PC-9 (cell line): ENCODE measurements at regions not wholly inside any gene's neighbourhood (a gene's known extent, or its start where the extent isn't known, plus 50 kb on each side); places are given as distances from the start of the nearest gene placed in this dataset.

Experiments
- BruUV-seq: library from RNA; stranded (reverse); fragments of 400-500 nt; replicated peaks from 2 replicates; lab custom pipeline; 2021; lab: Mats Ljungman, UMichigan
- CTCF ChIA-PET: fragments of 300-600 bp; sonication (Branson Sonifier 250); formaldehyde crosslinking; loops from one replicate; lab custom pipeline; 2022; ENCODE audit warnings: antibody characterized with exemption; lab: Charles Lee
- POLR2A ChIA-PET: fragments of 300-600 bp; sonication (Branson Sonifier 250); formaldehyde crosslinking; loops from one replicate; lab custom pipeline; 2022; ENCODE audit warnings: antibody characterized with exemption; ENCODE audit not compliant: unreplicated experiment; lab: Charles Lee
- DNase-seq, 2 experiments: peaks; one replicate each; pipeline versions ENCODE4 v3.0.0 to v3.0.0-alpha.2; 2015 to 2022; ENCODE audit warnings: mixed read lengths in 1 of 2
- H2AFZ ChIP-seq: fragments of 200-600 bp; sonication (generic); 2 replicates; pipeline ENCODE4 v1.8.1; 2017; ENCODE audit warnings: antibody characterized with exemption
- H3F3A ChIP-seq: fragments of 200-600 bp; sonication (generic); 2 replicates; pipeline ENCODE4 v1.8.1; 2017; ENCODE audit warnings: antibody characterized with exemption, mild to moderate bottlenecking, low read depth; ENCODE audit not compliant: insufficient read depth
- H3K27ac ChIP-seq: fragments of 200-600 bp; sonication (generic); 2 replicates; pipeline ENCODE4 v1.6.1; 2016; ENCODE audit warnings: mixed run types
- H3K27me3 ChIP-seq: fragments of 200-600 bp; sonication (generic); 2 replicates; pipeline ENCODE4 v1.6.1; 2016; ENCODE audit warnings: low read depth, mixed run types; ENCODE audit not compliant: insufficient read depth
- H3K36me3 ChIP-seq: fragments of 200-600 bp; sonication (generic); 2 replicates; pipeline ENCODE4 v1.6.1; 2016; ENCODE audit warnings: low read depth, mixed run types
- H3K4me1 ChIP-seq: fragments of 200-600 bp; sonication (generic); replicated peaks from 2 replicates; pipeline ENCODE4 v1.6.1; 2016; ENCODE audit warnings: mixed run types; ENCODE audit not compliant: insufficient read depth
- H3K4me2 ChIP-seq: fragments of 200-600 bp; sonication (generic); 2 replicates; pipeline ENCODE4 v1.6.1; 2017; ENCODE audit warnings: mixed run types
- H3K4me3 ChIP-seq: fragments of 200-600 bp; sonication (generic); 2 replicates; pipeline ENCODE4 v1.6.1; 2016; ENCODE audit warnings: mixed run types
- H3K79me2 ChIP-seq: fragments of 200-600 bp; sonication (generic); 2 replicates; pipeline ENCODE4 v1.6.1; 2017; ENCODE audit warnings: low read depth, mixed run types
- H3K9me2 ChIP-seq: fragments of 200-600 bp; sonication (generic); 2 replicates; pipeline ENCODE4 v1.8.1; 2017; ENCODE audit warnings: mild to moderate bottlenecking; ENCODE audit not compliant: insufficient read depth
- H3K9me3 ChIP-seq: fragments of 200-600 bp; sonication (generic); 2 replicates; pipeline ENCODE4 v1.8.1; 2016; ENCODE audit warnings: low read depth; ENCODE audit not compliant: insufficient read depth
- H4K20me1 ChIP-seq: fragments of 200-600 bp; sonication (generic); 2 replicates; pipeline ENCODE4 v1.8.1; 2017; ENCODE audit not compliant: insufficient read depth
- EZH2 ChIP-seq: fragments of 200-600 bp; sonication (generic); IDR thresholded peaks from 2 replicates; pipeline ENCODE4 v1.8.0; 2017; ENCODE audit warnings: antibody characterized with exemption, low read depth
- intact Hi-C: fragments of 100-400 bp; cut with micrococcal nuclease; formaldehyde crosslinking; loops from one replicate; pipeline ENCODE4 v1.10.0; 2022; ENCODE audit not compliant: unreplicated experiment
- TF ChIP-seq, protein P1 (sequence below): fragments of 200-600 bp; sonication (generic); conservative IDR thresholded peaks from 2 replicates; pipeline ENCODE4 v1.6.1; 2017; ENCODE audit warnings: mixed run types, antibody characterized with exemption, mild to moderate bottlenecking, moderate library complexity

DNA sequence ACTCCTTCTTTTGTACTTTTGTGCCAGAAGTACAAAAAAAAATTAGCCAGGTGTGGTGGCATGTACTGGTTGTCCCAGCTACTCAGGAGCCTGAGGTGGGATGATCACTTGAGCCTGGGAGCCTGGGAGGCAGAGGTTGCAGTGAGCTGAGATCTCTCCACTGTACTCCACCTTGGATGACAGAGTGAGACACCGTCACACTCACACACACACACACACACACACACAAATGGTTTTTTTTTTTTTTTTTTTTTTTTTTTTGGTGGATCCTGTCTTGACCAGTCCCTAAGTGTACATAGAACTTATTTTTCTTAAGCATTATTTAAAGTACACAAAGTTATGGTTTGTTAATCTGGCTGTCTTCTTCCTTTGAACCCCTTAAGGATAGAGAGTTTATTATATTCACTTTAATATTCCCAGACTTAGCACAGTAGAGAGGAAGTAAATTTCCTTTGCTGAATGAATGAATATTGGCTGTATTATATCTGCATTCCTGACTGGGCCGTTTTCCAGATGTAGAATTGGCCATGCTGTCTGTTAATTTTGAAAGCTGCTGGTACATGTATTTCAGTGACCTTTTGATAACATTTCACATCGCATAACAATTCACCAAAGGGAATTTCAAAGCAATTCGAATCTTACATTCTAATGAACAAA is 429.0 kb upstream of the ZNF608 start:
- intact Hi-C loops: no loop called here
- H3K27ac ChIP-seq: no peak overlapping the region

DNA sequence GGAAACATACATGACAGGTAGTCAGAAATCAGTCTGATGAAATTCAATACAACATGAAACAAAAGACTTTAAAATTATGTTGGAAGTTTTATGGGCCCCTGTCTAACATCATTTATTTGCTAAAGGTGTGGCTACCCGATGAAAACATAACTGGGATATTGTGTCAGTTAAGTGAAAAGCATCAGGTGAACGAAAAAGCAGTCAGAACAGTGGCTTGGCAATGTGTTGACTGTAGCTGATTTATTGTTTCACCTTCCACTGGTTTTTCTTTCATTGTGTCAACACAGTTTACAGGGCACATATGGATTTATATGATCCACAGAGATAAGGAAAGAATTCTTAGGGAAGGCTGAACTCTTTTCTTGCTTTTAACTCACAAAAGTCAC is 429.6 kb upstream of the ZNF608 start:
- ChIA-PET POLR2A (no interaction called here), CTCF (no interaction called here)
- Histone ChIP-seq H3K4me2 (no peak overlapping the region), H3K9me2 (no peaks in the 10 kb centered on the region), H3F3A (no peaks in the 10 kb centered on the region; the same call in 1 of the 2 replicates), H3K36me3 (no peaks in the 10 kb centered on the region), H3K27me3 (no peaks in the 10 kb centered on the region), H4K20me1 (no peaks in the 10 kb centered on the region), H3K79me2 (no peaks in the 10 kb centered on the region), H3K4me3 (no peak overlapping the region), H3K27ac (no peak overlapping the region), H3K9me3 (peaks cover 8% of the 10 kb centered on the region; the same call in 1 of the 2 replicates), H3K4me1 (0 out of 2 replicates have a peak, but pooled peaks cover 3% of the 10 kb centered on the region), H2AFZ (no peak overlapping the region)
- intact Hi-C loops: no loop called here
- DNase-seq: peak in 1 of 2 experiments; percentile 52
- BruUV-seq: no TSS peak
- TF ChIP-seq EZH2: no peak
- TF ChIP-seq, protein P1, sequence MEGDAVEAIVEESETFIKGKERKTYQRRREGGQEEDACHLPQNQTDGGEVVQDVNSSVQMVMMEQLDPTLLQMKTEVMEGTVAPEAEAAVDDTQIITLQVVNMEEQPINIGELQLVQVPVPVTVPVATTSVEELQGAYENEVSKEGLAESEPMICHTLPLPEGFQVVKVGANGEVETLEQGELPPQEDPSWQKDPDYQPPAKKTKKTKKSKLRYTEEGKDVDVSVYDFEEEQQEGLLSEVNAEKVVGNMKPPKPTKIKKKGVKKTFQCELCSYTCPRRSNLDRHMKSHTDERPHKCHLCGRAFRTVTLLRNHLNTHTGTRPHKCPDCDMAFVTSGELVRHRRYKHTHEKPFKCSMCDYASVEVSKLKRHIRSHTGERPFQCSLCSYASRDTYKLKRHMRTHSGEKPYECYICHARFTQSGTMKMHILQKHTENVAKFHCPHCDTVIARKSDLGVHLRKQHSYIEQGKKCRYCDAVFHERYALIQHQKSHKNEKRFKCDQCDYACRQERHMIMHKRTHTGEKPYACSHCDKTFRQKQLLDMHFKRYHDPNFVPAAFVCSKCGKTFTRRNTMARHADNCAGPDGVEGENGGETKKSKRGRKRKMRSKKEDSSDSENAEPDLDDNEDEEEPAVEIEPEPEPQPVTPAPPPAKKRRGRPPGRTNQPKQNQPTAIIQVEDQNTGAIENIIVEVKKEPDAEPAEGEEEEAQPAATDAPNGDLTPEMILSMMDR: no peak

More for the DNA sequence above, 429.0 kb upstream of the ZNF608 start:
- POLR2A ChIA-PET: no interaction called here
- H3K27me3 ChIP-seq: no peaks in the 10 kb centered on the region
- DNase-seq: no peak
- H3K9me2 ChIP-seq: no peaks in the 10 kb centered on the region
- H2AFZ ChIP-seq: no peak overlapping the region
- BruUV-seq: no TSS peak
- H3K79me2 ChIP-seq: no peaks in the 10 kb centered on the region
- H3K4me2 ChIP-seq: no peak overlapping the region
- TF ChIP-seq, protein P1: no peak
- no peak for TF ChIP-seq EZH2
- no peaks in the 10 kb centered on the region for H3K4me1 ChIP-seq
- no peaks in the 10 kb centered on the region for H4K20me1 ChIP-seq
- no peaks in the 10 kb centered on the region; the same call in 1 of the 2 replicates for H3F3A ChIP-seq
- H3K36me3 ChIP-seq: no peaks in the 10 kb centered on the region
- peaks cover 8% of the 10 kb centered on the region; the same call in 1 of the 2 replicates for H3K9me3 ChIP-seq
- no peak overlapping the region for H3K4me3 ChIP-seq
- CTCF ChIA-PET: no interaction called here

DNA sequence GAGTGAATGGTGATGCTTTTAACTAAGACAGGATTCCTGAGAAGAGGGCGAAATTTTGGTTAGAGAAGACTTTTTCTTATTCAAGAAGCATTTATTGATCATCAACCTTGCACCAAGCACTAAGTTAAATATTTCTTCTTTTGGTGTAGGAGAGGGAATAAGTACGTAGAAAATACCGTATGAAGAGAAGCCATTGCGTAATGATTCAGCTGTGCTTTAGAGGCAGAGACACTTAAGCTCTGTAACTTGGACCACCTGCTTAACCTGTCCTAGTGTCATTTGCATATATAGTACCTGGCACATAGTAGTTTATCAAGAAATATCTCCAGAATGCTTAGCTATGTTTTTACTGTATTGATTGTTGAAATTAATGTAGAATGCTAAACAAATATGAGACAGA is 430.9 kb upstream of the ZNF608 start:
- CTCF ChIA-PET: no interaction called here
- TF ChIP-seq, protein P1: no peak
- no peak for TF ChIP-seq EZH2
- Histone ChIP-seq H3K79me2 (no peaks in the 10 kb centered on the region), H3K9me3 (peaks cover 8% of the 10 kb centered on the region; the same call in 1 of the 2 replicates), H2AFZ (no peak overlapping the region), H3K4me2 (no peak overlapping the region), H3K4me3 (no peak overlapping the region), H3F3A (no peaks in the 10 kb centered on the region; the same call in 1 of the 2 replicates), H3K4me1 (0 out of 2 replicates have a peak, but pooled peaks cover 7% of the 10 kb centered on the region), H3K36me3 (no peaks in the 10 kb centered on the region), H3K27ac (no peak overlapping the region), H3K9me2 (no peaks in the 10 kb centered on the region), H3K27me3 (no peaks in the 10 kb centered on the region), H4K20me1 (no peaks in the 10 kb centered on the region)
- no peak for DNase-seq
- BruUV-seq: no TSS peak
- intact Hi-C loops: no loop called here
- POLR2A ChIA-PET: no interaction called here
